ENCODE measurements at regions not wholly inside any gene's neighbourhood (a gene's known extent, or its start where the extent isn't known, plus 50 kb on each side); places are given as distances from the start of the nearest gene placed in this dataset.

- no peak for TF ChIP-seq POLR2A (IDR thresholded peaks at IDR 0.05)
- no peak for TF ChIP-seq CTCF (IDR thresholded peaks at IDR 0.05)
- TF ChIP-seq POLR2AphosphoS5 (IDR thresholded peaks at IDR 0.05) = no peak
- TF ChIP-seq EP300 (IDR thresholded peaks at IDR 0.05) = no peak
Observed at GRCh38 chr7:119329715-119330114, 943.3 kb upstream of the KCND2 start.
